ENCODE measurements at regions not wholly inside any gene's neighbourhood (a gene's known extent, or its start where the extent isn't known, plus 50 kb on each side); places are given as distances from the start of the nearest gene placed in this dataset.

GRCh38 chr1:4506591-4506990 is 147.8 kb upstream of the AJAP1 start:
- no peak for DNase-seq

- no peak for DNase-seq
Observed at GRCh38 chr1:4509206-4509605, 145.2 kb upstream of the AJAP1 start.

- DNase-seq, result no peak
Observed at GRCh38 chr1:4510276-4510691, 144.1 kb upstream of the AJAP1 start.

GRCh38 chr1:4511374-4511773 is 143.0 kb upstream of the AJAP1 start:
- no peak for DNase-seq

- no peak for DNase-seq
Observed at GRCh38 chr1:4512636-4513035, 141.8 kb upstream of the AJAP1 start.

GRCh38 chr1:4513685-4514084 is 140.7 kb upstream of the AJAP1 start:
- DNase-seq, result no peak

GRCh38 chr1:4515727-4516289 is 138.6 kb upstream of the AJAP1 start:
- DNase-seq, result no peak

- no peak for DNase-seq
Observed at GRCh38 chr1:4516596-4516995, 137.8 kb upstream of the AJAP1 start.

- no peak for DNase-seq
Observed at GRCh38 chr1:4517186-4517954, 137.0 kb upstream of the AJAP1 start.

GRCh38 chr1:4518621-4519020 is 135.8 kb upstream of the AJAP1 start:
- DNase-seq, result no peak

GRCh38 chr1:4519954-4520353 is 134.5 kb upstream of the AJAP1 start:
- DNase-seq, result no peak

- DNase-seq, result no peak
Observed at GRCh38 chr1:4523551-4523950, 130.9 kb upstream of the AJAP1 start.

GRCh38 chr1:4526747-4527146 is 127.7 kb upstream of the AJAP1 start:
- DNase-seq, result no peak

- no peak for DNase-seq
Observed at GRCh38 chr1:4527819-4528218, 126.6 kb upstream of the AJAP1 start.

GRCh38 chr1:4528590-4528989 is 125.8 kb upstream of the AJAP1 start:
- DNase-seq, result no peak

- DNase-seq, result no peak
Observed at GRCh38 chr1:4529446-4530165, 124.8 kb upstream of the AJAP1 start.

- DNase-seq, result no peak
Observed at GRCh38 chr1:4530166-4530785, 124.1 kb upstream of the AJAP1 start.

GRCh38 chr1:4531842-4532241 is 122.6 kb upstream of the AJAP1 start:
- DNase-seq, result no peak

GRCh38 chr1:4532656-4533055 is 121.8 kb upstream of the AJAP1 start:
- DNase-seq, result no peak

GRCh38 chr1:4546911-4547310 is 107.5 kb upstream of the AJAP1 start:
- no peak for DNase-seq

- DNase-seq, result no peak
Observed at GRCh38 chr1:4549930-4550329, 104.5 kb upstream of the AJAP1 start.

GRCh38 chr1:4550941-4551340 is 103.5 kb upstream of the AJAP1 start:
- no peak for DNase-seq

- DNase-seq, result no peak
Observed at GRCh38 chr1:4551706-4552105, 102.7 kb upstream of the AJAP1 start.

GRCh38 chr1:4553761-4554160 is 100.6 kb upstream of the AJAP1 start:
- DNase-seq, result no peak

Data from midbrain (tissue), 1 donor.